Endothelial cell of umbilical vein (primary cell): ENCODE measurements at regions not wholly inside any gene's neighbourhood (a gene's known extent, or its start where the extent isn't known, plus 50 kb on each side); places are given as distances from the start of the nearest gene placed in this dataset.

Source experiments
- BruUV-seq: library from RNA; stranded (reverse); fragments of 400-500 nt; replicated peaks from 2 replicates; lab custom pipeline; 2021; lab: Mats Ljungman, UMichigan
- CTCF ChIA-PET: fragments of 300-600, 350-600 bp; sonication (Branson Sonifier 250); formaldehyde crosslinking; loops from one replicate; lab custom pipeline; 2021; ENCODE audit warnings: antibody characterized with exemption, inconsistent platforms; lab: Charles Lee
- POLR2A ChIA-PET: fragments of 300-600, 350-600 bp; sonication (Branson Sonifier 250); formaldehyde crosslinking; loops from one replicate; lab custom pipeline; 2021; ENCODE audit warnings: antibody characterized with exemption, inconsistent platforms; lab: Charles Lee
- DNase-seq: peaks from one replicate; pipeline ENCODE4 v3.0.0-alpha.2; 2011; ENCODE audit warnings: low read depth, low spot score
- FAIRE-seq: peaks from 2 replicates; lab custom pipeline; 2011; peaks lifted over from hg19 to GRCh38; lab: Jason Lieb, UNC
- H2AFZ ChIP-seq: 2 replicates; pipeline ENCODE4 v1.6.0; 2012; ENCODE audit warnings: low read depth, low read length, control low read depth, inconsistent platforms
- H3K27ac ChIP-seq: 2 replicates; pipeline ENCODE4 v1.5.1; 2011; ENCODE audit warnings: low read depth, mild to moderate bottlenecking, control low read depth, low read length, moderate library complexity; ENCODE audit not compliant: insufficient read depth
- H3K27me3 ChIP-seq, 2 experiments: 2 replicates each; pipeline versions ENCODE4 v1.6.0 to v1.6.1; 2011; ENCODE audit warnings: low read length in 2 of 2, mixed read lengths in 1 of 2; ENCODE audit not compliant: control insufficient read depth in 2 of 2, insufficient read depth in 2 of 2
- H3K36me3 ChIP-seq, 2 experiments: 2 replicates in 1 of 2; 3 replicates in 1 of 2; pipeline ENCODE4 v1.5.1; 2011; ENCODE audit warnings: low read length in 2 of 2, mild to moderate bottlenecking in 1 of 2, moderate library complexity in 1 of 2; ENCODE audit not compliant: control insufficient read depth in 2 of 2, insufficient read depth in 2 of 2; ENCODE audit errors: extremely low read depth in 1 of 2
- H3K4me1 ChIP-seq: 3 replicates; pipeline ENCODE4 v1.5.1; 2011; ENCODE audit warnings: mild to moderate bottlenecking, low read length; ENCODE audit not compliant: control insufficient read depth, insufficient read depth; ENCODE audit errors: extremely low read depth
- H3K4me2 ChIP-seq: 2 replicates; pipeline ENCODE4 v1.6.1; 2011; ENCODE audit warnings: low read length, control low read depth, mixed read lengths; ENCODE audit not compliant: insufficient read depth
- H3K4me3 ChIP-seq, 3 experiments: fragments of 200-600 bp in 1 of 3; sonication (generic), shearing (Covaris generic) in 1 of 3; replicated peaks in 1 of 3; 2 replicates each; pipeline ENCODE4 v1.5.1; 2011 to 2016; ENCODE audit warnings: control low read depth in 3 of 3, low read length in 3 of 3, mild to moderate bottlenecking in 2 of 3, inconsistent platforms in 1 of 3, low read depth in 1 of 3, moderate library complexity in 1 of 3; ENCODE audit not compliant: insufficient read depth in 1 of 3
- H3K79me2 ChIP-seq: 2 replicates; pipeline ENCODE4 v1.6.0; 2012; ENCODE audit warnings: low read length, inconsistent platforms; ENCODE audit not compliant: control insufficient read depth, insufficient read depth
- H3K9ac ChIP-seq: replicated peaks from 2 replicates; pipeline ENCODE3; 2011; ENCODE audit warnings: low read length, control low read depth; ENCODE audit not compliant: insufficient read depth; ENCODE audit errors: extremely low read depth
- H3K9me1 ChIP-seq: replicated peaks from 3 replicates; pipeline ENCODE4 v1.6.0; 2011; ENCODE audit warnings: mild to moderate bottlenecking, low read length; ENCODE audit not compliant: control insufficient read depth, insufficient read depth; ENCODE audit errors: extremely low read depth
- H3K9me3 ChIP-seq: replicated peaks from 2 replicates; pipeline ENCODE4 v1.5.1; 2012; ENCODE audit warnings: low read length, inconsistent platforms; ENCODE audit not compliant: control insufficient read depth, insufficient read depth
- H4K20me1 ChIP-seq: replicated peaks from 2 replicates; pipeline ENCODE3; 2011; ENCODE audit warnings: mild to moderate bottlenecking, low read length; ENCODE audit not compliant: control insufficient read depth, insufficient read depth; ENCODE audit errors: extremely low read depth
- EZH2 ChIP-seq: IDR thresholded peaks from 2 replicates; pipeline ENCODE4 v1.6.1; 2012; ENCODE audit warnings: borderline replicate concordance, low read depth, mild to moderate bottlenecking, moderate library complexity, low read length, inconsistent platforms; ENCODE audit not compliant: severe bottlenecking
- FOS ChIP-seq: IDR thresholded peaks from 2 replicates; pipeline ENCODE4 v1.6.1; 2011; ENCODE audit warnings: mild to moderate bottlenecking, low read length, moderate library complexity, borderline replicate concordance; ENCODE audit not compliant: insufficient read depth
- GATA2 ChIP-seq: IDR thresholded peaks from 2 replicates; pipeline ENCODE4 v1.7.0; 2011; ENCODE audit warnings: low read depth, mild to moderate bottlenecking, moderate library complexity, mixed read lengths, low read length; ENCODE audit not compliant: insufficient read length, insufficient read depth
- JUN ChIP-seq: IDR thresholded peaks from 2 replicates; pipeline ENCODE4 v1.6.1; 2011; ENCODE audit warnings: borderline replicate concordance, low read depth; ENCODE audit not compliant: insufficient read length, insufficient read depth
- MYC ChIP-seq: IDR thresholded peaks from one replicate; pipeline ENCODE4 v1.6.1; 2011; ENCODE audit warnings: mild to moderate bottlenecking, low read depth, low read length
- POLR2A ChIP-seq: IDR thresholded peaks from 2 replicates; pipeline ENCODE4 v1.6.1; 2012; ENCODE audit warnings: low read depth, mild to moderate bottlenecking, control low read depth, low read length
- POLR2AphosphoS5 ChIP-seq: IDR thresholded peaks from 2 replicates; pipeline ENCODE4 v1.6.1; 2012; ENCODE audit warnings: low read depth, mild to moderate bottlenecking, control low read depth, low read length, moderate library complexity; ENCODE audit not compliant: insufficient read depth
- dilution Hi-C: fragments of 300-500 bp; cut with MboI; formaldehyde crosslinking; loops from one replicate; pipeline ENCODE4 v1.15.0; 2019; ENCODE audit warnings: low sequenced_read_pairs; ENCODE audit not compliant: extremely low pct_ligation_motif_present
- intact Hi-C: fragments of 100-400 bp; cut with micrococcal nuclease; formaldehyde crosslinking; loops from one replicate; pipeline ENCODE4 v1.10.0; 2022
- TF ChIP-seq, protein P1 (sequence below), 2 donors: IDR thresholded peaks; 1 replicate in 1 of 2; 2 replicates in 1 of 2; pipeline ENCODE4 v1.5.1; 2011; ENCODE audit warnings: low read length in 2 of 2, mild to moderate bottlenecking in 2 of 2, moderate library complexity in 2 of 2, control low read depth in 1 of 2, inconsistent platforms in 1 of 2, low read depth in 1 of 2; ENCODE audit not compliant: insufficient read depth in 1 of 2; ENCODE audit errors: extremely low read depth in 1 of 2
- TF ChIP-seq, protein P2 (sequence below): IDR thresholded peaks from 2 replicates; pipeline ENCODE4 v1.6.1; 2011; ENCODE audit not compliant: insufficient read depth, insufficient read length

DNA sequence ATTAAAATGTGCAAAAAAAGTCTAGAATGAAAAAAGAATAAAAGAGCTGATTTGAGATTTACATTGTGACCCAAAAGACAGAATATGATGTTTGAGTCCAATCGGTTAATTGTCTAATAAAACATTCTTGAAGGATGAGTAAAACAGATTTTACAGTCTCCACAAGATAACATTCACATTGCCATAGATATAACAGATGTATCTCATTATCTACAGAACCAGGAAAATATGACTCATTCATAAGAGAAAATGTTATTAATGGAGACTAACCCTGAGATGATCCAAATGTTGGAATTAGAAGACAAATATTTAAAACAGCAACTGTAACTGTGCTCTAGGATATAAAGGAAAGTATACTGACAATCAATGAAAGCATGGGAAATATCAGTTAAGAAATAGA is 141.7 kb downstream of the RFX6 start:
- intact Hi-C loops (no loop called here), dilution Hi-C loops (no loop called here)
- FAIRE-seq (no peak), DNase-seq (no peak)
- no TSS peak for BruUV-seq
- TF ChIP-seq, protein P1, sequence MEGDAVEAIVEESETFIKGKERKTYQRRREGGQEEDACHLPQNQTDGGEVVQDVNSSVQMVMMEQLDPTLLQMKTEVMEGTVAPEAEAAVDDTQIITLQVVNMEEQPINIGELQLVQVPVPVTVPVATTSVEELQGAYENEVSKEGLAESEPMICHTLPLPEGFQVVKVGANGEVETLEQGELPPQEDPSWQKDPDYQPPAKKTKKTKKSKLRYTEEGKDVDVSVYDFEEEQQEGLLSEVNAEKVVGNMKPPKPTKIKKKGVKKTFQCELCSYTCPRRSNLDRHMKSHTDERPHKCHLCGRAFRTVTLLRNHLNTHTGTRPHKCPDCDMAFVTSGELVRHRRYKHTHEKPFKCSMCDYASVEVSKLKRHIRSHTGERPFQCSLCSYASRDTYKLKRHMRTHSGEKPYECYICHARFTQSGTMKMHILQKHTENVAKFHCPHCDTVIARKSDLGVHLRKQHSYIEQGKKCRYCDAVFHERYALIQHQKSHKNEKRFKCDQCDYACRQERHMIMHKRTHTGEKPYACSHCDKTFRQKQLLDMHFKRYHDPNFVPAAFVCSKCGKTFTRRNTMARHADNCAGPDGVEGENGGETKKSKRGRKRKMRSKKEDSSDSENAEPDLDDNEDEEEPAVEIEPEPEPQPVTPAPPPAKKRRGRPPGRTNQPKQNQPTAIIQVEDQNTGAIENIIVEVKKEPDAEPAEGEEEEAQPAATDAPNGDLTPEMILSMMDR (IDR thresholded peaks at IDR 0.05; ENCODE audit: extremely low read depth in 1 of 2, insufficient read depth in 1 of 2, low read depth in 1 of 2, low read length in 2 of 2) = no peak
- TF ChIP-seq POLR2A = no peak
- TF ChIP-seq GATA2 = no peak
- TF ChIP-seq POLR2AphosphoS5 = no peak
- TF ChIP-seq MYC = no peak
- TF ChIP-seq JUN = no peak
- TF ChIP-seq EZH2 = no peak
- TF ChIP-seq, protein P2, sequence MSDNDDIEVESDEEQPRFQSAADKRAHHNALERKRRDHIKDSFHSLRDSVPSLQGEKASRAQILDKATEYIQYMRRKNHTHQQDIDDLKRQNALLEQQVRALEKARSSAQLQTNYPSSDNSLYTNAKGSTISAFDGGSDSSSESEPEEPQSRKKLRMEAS = no peak
- TF ChIP-seq FOS = no peak
- H3K9me1 ChIP-seq = no peaks in the 10 kb centered on the region
- no peak overlapping the region for H3K9ac ChIP-seq
- H3K4me2 ChIP-seq = no peak overlapping the region
- H3K27me3 ChIP-seq = no peaks in the 10 kb centered on the region
- no peaks in the 10 kb centered on the region for H4K20me1 ChIP-seq
- CTCF ChIA-PET = no interaction called here
- H3K4me1 ChIP-seq = no peaks in the 10 kb centered on the region
- H3K79me2 ChIP-seq = no peaks in the 10 kb centered on the region
- H3K9me3 ChIP-seq = no peaks in the 10 kb centered on the region
- no peak overlapping the region for H3K27ac ChIP-seq
- POLR2A ChIA-PET = no interaction called here
- H2AFZ ChIP-seq = no peak overlapping the region
- H3K36me3 ChIP-seq = no peaks in the 10 kb centered on the region
- no peak overlapping the region for H3K4me3 ChIP-seq
